ENCODE measurements at regions not wholly inside any gene's neighbourhood (a gene's known extent, or its start where the extent isn't known, plus 50 kb on each side); places are given as distances from the start of the nearest gene placed in this dataset.

DNA sequence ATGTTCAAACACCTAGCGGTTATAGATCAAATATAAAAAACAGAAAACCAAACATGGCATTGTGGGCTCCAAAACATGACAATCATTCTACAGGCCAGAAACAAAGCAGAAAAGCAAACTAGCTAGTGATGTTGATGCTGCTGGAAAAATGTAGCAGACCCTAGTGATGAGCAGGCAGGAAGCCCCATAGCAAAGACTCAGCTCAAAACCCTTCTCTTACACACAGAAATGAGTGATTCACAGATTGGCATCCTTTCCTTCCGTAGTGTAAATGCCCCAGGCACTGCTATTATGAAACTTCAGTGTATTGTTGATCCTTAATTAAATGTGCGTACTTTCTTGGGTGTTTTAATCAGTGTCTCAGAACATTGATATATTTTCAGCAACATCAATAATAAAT is 425.1 kb downstream of the UTRN start:
- no peak for DNase-seq (ENCODE audit: low read depth in 4 of 4, low spot score in 3 of 4)

DNA sequence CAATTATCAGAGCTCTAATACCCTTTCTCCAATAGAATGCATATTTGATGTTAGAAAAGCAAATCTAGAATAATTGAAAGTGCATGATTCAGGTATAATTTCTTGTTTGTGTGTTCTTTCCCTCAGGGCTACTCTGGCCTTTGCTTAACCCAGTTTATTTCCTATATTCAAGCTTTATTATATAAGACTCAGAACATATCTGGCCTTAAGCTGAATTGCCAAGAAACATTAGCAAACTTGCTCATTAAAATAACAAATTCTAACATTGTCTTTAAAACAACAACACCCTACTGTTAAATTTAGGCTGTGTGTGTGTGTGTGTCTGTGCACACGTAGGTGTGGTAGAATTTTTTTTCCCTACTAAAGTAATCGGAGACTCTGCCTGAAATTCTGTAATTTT is 426.5 kb downstream of the UTRN start:
- DNase-seq (ENCODE audit: low read depth in 4 of 4, low spot score in 3 of 4) = no peak

DNA sequence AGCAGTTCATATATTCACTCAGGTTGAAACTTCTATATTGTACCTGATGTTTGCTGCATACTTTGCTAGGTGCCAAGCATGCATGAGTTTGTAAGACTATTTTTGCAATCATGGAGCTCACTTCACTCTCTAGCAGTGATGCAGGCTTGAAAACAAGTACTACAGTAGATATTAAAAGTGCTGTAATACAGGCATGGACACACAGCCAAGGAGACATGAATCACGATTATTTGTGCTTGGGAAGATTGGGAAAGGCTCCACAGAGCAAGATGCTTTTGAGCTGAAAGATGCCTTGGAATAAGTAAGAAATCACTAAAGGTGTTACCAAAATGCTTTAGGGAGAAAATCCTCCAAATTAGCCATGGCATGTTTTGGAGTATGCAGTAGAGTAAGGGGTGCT is 427.4 kb downstream of the UTRN start:
- no peak for DNase-seq (ENCODE audit: low read depth in 4 of 4, low spot score in 3 of 4)

DNA sequence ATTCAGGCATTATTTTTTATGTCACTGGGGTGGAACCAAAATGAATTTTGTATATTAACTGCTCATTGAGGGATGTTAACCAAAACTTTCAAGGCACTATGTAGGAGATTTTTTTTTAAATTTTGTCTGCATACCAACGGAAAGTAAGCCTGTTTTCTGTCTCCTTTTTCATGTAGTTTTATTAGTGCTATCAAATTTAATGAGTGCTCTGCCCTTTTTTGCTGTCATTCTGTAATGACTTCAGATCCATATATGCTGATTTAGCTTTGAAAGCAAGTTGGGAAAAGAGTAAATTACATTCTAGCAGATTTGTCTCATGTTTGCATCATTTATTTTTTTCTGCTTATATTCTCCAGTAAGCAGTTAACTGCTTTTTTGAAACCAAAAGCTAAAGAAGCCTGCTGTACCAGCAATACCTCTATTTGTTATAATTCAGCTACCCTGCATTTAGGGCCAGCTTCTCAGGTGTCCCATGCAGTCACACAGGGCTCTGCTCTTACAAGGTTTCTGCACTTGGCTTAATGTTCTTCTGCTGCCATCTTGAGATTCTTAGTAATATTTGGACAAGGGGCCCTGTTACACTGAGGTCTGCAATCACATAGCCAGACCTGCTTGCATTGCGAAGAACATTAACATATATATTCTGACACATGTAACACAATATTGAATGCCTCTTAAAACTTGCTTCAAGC is 429.0 kb downstream of the UTRN start:
- no peak for DNase-seq (ENCODE audit: low read depth in 4 of 4, low spot score in 3 of 4)

DNA sequence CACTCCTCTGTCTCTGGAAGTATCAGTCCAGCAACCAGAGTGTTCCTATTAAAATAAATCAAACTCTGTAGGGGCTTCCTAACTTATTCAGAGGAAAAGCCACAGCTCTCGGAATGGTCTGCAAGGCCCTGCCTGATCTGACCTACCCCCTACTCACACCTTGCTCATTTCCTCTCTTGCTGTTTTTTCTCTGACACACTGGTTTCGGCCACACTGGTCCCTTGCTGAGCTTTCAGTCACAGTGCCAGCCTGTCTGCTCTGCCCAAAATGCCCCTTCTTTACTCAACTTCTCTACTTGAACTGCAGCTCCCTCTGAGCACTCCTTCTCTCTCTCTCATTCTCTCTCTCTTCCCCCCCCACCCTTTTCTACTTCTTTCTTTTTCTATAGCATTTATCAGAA is 430.2 kb downstream of the UTRN start:
- no peak for DNase-seq (ENCODE audit: low read depth in 4 of 4, low spot score in 3 of 4)

DNA sequence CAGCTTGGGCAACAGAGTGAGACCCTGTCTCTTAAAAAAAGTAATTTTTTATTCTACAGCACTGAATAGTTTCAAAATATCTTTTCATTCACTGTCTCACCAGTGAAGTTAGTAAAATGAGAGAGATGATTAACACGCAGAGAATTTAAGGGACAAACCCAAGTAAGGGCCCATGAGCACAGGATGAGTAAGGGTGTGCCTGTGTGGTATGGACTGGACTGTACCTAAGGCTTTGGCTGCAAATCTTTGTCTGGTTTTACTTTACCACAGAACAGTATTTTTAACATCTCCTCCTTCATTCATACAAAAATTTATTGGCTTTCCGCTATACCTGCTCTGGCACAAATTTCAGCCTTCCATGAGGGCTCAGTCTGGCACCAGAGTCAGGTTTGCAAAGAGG is 433.3 kb downstream of the UTRN start:
- no peak for DNase-seq (ENCODE audit: low read depth in 4 of 4, low spot score in 3 of 4)

DNA sequence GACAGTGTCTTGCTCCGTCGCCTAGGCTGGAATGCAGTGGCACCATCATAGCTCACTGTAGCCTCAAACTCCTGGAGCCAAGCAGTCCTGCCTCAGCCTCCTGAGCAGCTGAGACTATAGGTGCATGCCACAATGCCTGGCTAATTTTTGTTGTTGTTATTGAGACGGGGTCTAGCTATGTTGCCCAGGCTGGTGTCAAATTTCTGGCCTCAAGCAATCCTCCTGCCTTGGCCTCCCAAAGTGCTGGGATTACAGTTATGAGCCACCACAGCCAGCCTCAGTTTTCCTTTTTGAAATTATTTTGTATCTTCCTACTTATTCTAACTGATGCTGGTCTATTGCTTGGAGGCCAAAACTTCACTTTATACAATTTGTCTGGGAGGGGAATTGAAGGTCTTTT is 436.1 kb downstream of the UTRN start:
- DNase-seq (ENCODE audit: low read depth in 4 of 4, low spot score in 3 of 4) = no peak

DNA sequence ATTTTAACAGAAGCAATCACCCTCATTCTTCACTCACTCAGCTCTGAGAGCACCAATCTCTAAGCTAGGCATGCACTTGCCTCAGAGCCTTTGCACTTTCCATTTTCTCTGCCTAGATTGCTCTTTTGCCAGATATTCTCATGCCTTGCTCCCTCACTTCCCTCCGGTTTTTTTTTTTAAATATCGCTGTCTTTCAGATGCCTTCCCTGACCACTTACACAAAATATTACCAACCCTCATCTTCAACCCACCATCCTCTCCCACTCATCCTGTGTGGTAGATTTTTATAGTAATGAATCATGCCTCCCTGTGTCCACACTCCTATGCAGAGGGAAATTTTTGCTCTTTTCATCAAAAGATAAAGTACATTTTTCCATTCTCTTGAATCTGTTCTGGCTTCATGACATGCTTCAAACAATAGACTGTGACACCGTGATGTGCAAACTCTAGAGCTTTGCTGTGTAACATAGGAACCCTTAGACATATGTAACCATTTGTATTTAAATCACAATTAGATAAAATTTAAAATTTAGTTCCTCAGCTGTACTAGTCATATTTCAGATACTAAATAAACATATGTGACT is 437.1 kb downstream of the UTRN start:
- no peak for DNase-seq (ENCODE audit: low read depth in 4 of 4, low spot score in 3 of 4)

DNA sequence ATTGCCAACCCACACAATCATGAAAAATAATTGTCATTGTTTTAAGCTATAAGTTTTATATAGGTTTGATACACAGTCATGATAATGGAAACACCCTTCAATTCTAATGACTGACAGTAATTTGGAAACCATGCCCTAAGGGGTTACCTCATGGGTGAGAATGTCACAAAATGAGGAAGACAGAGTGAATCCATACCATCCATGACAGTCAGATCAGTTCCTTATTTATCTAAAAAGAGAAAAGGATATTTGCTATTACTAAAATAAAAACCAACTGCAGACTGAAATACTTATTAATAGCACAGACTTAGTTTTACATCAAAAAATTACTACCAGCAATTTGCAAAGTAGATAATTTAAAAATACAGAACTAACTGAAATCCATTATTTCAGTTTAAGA is 437.8 kb downstream of the UTRN start:
- no peak for DNase-seq (ENCODE audit: low read depth in 4 of 4, low spot score in 3 of 4)

DNA sequence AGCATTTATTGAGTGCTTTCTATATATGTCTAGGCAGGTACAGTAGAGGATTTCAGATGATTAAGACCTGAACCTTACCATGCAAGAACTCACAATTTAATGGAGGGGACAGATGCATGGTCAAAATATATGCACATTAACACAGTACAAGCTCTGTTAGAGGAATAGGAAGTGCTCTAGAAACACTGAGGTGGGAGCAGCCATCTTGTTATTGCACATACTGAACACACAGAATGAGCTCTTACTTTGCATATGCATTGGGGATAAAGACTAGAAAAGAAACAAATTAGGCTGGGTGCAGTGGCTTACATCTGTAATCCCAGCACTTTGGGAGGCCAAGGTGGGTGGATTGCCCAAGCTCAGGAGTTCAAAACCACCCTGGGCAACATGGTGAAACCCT is 438.3 kb downstream of the UTRN start:
- no peak for DNase-seq (ENCODE audit: low read depth in 4 of 4, low spot score in 3 of 4)

DNA sequence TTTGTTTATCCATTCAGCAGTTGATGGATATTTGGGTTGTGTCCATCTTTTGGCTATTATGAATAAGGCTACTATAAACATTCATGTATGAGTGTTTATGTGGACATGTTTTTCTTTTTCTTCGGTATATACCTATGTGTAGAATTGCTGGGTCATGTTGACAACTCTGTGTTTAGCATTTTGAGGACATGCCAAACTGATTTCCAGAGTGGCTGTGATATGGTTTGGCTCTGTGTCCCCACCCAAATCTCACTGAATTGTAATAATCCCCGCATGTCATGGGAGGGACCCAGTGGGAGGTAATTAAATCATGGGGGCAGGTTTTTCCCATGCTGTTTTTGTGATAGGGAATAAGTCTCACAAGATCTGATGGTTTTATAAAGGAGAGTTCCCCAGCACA is 439.7 kb downstream of the UTRN start:
- DNase-seq (ENCODE audit: low read depth in 4 of 4, low spot score in 3 of 4) = no peak

DNA sequence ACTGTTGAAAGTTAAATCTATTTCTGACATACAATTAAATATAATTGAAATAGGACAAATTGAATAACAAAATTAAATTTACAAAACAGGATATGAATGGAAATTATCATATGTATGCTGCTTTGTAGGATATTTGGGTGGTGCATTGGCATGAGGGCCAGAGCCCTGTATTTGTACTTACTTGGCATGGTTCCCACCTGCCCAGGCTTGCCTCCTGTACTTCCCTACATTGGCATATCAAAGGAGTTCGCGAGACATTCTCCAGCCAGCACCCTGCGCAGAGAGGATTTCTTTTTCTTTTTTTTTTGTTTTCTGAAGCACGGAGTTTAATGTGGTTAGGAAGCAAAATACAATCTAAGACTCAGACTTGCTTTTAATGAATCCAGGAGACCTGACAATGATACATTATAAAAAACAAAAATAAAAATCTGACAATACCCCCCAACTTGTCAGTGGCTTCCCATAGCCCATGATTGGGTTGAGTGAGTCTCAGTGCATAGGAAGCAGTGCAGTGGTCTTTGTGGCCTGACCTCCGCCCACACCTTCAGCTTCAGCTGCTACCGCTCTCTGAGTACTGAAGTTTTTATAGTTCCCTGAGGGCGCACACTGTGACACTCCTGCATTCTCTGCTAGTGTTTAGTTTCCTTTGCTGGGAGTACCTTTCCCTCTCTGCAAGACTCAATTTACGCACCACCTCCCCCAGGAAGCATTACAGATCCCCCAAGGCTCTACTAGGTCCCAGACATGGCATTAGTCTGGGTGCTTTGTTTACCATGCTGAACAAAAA is 440.8 kb downstream of the UTRN start:
- peak in 3 of 4 donors; percentile 37 to 68 (median 62) for DNase-seq (ENCODE audit: low read depth in 4 of 4, low spot score in 3 of 4)

DNA sequence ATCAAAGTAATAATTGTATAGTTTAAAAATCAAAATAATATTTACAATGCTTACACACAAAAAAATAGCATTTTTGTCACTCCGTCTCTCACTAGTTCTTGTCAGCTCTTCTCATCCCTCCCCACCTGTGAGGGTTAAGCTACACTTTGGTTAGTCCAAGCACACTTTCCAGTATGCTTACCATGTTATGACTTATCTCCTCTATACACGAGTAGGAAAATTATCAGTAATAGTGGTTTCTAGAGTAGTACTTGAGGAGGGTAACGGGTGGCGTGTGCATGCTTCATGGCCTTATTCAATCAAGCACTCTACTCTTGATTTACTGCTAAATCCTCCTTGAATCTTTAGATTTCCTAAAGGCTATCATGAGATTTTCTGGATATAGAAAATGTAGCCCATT is 443.7 kb downstream of the UTRN start:
- no peak for DNase-seq (ENCODE audit: low read depth in 4 of 4, low spot score in 3 of 4)

DNA sequence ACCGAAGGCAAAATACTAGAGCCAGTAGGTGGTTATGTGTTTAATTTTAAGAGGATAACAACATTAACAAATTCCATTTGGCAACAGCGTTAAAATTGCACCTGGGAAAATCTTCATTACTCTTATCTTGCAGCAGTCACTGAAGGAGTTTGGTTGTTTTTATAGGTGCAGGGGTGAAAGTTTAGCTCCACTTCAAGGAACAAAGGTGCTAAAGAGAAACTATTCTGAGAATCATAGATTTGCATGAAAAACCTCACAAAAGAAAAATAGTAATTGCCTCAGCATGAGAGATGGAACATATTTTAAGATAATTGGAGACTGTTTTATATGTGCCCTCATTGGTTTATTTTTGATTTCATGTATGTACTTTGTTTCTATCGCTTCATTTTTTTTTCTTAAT is 444.4 kb downstream of the UTRN start:
- DNase-seq (ENCODE audit: low read depth in 4 of 4, low spot score in 3 of 4) = no peak

DNA sequence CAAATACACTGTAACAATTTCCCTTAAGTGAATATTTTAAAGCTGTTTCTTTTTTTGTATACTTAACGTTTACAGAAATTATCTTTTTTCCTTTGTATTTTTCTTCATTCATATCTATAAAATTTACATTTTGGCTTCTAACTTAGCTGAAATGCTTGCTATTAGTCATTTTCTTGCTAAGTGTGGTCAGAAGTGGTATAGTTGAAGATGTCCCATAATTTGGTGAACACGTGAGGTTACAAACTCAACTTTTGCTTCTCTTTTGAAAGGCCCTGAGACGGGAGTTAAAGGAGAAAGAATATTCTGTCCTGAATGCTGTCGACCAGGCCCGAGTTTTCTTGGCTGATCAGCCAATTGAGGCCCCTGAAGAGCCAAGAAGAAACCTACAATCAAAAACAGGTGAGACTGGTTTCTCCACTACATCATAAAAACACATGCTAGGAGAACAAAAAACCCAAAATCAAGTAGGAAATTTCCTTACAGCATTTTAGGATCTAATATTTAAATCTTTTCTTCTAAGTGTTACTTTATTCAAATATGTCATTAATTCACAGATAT is 445.0 kb downstream of the UTRN start:
- DNase-seq (ENCODE audit: low read depth in 4 of 4, low spot score in 3 of 4) = no peak

DNA sequence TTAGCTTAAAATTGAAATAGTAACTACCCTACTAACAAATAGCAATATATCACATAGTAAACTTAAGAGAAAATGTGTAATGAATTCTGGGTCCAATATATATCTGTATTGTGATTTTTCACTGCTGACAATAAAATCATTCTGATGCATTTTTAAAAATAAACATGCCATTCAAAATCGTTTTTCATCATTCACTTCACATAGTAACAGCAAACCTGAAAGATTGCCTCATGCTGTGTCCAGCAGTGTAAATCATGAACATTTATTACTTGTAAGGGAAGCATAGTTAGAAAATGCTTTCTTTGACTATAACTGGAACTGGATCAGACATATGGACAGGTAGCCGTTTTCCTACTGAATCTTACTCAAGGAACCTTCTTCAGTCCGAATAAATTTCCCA is 446.1 kb downstream of the UTRN start:
- no peak for DNase-seq (ENCODE audit: low read depth in 4 of 4, low spot score in 3 of 4)

DNA sequence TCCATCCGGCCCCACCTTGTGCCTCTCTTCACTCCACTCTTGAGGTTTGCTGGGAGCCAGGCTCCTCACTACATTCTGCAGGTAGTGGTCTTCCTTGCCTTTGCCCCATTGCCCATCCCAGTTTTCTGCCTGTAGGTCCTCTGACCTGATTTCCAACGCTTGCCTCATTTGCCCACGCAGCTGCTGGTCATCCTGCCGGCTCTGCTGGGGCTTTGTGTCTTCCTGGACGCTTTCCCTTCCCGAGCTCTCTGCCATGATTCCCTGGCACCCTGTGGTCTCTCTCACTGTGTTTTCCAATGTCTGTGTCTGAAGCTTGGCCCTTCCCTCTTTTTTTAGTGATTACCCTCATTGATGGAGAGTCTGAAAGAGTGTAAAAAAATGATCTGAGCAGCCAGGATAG is 451.6 kb downstream of the UTRN start:
- DNase-seq (ENCODE audit: low read depth in 4 of 4, low spot score in 3 of 4) = no peak

DNA sequence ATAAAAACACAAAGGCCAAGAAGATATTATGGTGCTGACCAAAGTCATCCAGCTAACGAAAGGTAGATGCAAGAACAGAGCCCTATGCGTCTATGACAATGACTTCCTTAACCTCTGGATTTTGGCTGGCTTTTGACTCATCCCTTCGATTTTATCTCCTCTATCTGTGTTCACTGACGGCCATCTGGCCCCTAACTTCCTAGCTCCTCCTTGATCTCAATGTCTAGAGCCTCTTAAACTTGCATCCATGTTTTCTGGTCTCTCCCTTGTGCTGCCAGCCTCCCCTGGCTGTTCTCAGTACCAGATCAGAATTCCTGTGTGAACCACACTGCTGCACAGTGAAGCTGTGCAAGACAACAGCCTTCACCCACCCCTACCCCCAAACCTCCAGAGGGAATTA is 452.9 kb downstream of the UTRN start:
- no peak for DNase-seq (ENCODE audit: low read depth in 4 of 4, low spot score in 3 of 4)

DNA sequence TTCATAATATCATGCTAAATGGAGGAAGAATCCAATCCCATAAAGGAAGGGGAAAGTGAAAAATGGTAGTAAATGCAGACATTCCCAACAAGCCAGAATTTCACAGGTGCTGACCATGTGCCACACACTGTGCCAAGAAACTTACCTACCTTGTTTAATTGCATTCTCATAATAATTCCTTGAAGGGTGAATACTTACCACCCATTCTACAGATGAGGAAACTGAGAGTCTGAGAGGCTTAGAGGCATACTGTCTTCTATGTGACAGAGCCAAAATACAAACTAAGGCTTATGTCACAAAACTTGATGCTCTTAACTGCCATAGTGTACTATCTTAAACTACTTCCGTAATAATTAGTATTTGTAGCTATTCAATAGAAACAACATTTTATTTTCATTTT is 454.7 kb downstream of the UTRN start:
- no peak for DNase-seq (ENCODE audit: low read depth in 4 of 4, low spot score in 3 of 4)

DNA sequence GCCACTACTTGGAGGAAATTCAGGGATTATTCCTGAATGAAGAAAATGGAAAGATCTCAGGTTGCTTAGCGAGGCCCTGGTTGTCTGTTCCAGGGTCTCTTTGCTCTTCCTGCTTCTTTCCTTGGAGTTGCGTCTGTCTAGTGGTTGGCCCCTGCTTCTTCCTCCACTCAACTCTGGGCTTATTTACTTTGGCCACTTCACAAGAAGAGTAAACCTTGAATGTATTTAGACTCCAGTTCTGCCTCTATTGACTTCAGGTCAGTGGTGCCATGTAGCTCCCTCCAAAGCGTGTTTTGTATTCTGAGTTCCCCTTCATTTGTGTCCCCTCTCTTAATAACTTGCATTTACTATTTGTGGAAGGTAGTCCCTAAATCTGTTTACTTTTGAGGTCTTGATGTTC is 456.5 kb downstream of the UTRN start:
- DNase-seq (ENCODE audit: low read depth in 4 of 4, low spot score in 3 of 4) = no peak

DNA sequence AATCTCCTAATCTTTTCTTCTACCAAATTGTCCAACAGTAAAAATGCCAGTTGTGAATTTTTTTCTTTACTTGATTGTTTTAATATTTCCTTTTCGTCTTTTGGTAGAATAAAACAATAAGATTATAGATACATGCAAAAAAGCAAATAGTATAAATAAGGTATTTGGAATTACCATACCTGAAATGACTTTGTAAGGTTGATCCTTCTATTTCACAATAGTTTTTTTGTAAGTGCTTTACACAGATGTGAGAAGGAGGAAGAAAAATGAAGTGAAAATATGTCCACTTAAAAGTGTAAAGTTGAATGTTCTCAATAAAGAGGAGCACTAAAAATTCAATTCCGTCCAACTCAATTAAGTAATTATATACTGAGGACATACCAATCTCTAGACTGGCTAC is 457.6 kb downstream of the UTRN start:
- DNase-seq (ENCODE audit: low read depth in 4 of 4, low spot score in 3 of 4) = no peak

DNA sequence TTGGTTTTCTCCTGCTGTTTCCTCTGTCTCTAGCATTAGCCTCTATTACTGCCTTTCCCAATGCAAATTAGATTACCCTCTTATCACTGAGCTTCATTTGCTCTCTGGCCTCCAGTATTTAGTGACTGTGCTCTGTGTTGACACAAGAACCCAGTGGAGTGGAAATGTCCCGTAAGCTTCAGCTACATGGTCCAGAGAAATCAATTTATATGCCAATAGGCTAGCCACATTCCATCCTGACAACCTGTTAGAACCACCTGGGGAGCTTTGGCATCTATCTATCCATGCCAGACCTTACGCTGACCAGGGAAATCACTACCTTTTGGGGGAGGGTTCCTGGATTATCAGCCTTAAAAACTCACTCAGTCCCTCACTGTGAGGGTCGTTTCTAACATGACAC is 459.6 kb downstream of the UTRN start:
- no peak for DNase-seq (ENCODE audit: low read depth in 4 of 4, low spot score in 3 of 4)
